ENCODE measurements at regions not wholly inside any gene's neighbourhood (a gene's known extent, or its start where the extent isn't known, plus 50 kb on each side); places are given as distances from the start of the nearest gene placed in this dataset.

DNA sequence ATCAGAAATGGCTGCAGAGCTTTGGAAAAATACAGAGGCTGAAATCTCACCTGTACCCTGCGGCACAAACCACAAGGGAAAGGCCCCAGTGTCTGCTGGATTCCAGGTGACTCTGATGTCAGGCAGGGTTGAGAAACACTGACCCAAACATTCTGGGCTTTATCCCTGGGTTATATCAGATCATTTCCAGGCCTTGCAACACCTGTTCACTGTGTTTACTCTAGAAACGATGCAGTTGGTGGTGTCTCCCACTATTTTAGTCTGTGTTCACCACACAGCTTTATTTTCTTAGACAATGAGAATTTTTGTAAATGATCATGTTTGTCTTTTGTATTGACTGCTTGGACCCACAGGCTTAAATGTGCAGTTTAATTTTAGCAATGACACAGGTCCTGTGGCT is 151.5 kb upstream of the SDK2 start (continued):
- TF ChIP-seq, protein P1, sequence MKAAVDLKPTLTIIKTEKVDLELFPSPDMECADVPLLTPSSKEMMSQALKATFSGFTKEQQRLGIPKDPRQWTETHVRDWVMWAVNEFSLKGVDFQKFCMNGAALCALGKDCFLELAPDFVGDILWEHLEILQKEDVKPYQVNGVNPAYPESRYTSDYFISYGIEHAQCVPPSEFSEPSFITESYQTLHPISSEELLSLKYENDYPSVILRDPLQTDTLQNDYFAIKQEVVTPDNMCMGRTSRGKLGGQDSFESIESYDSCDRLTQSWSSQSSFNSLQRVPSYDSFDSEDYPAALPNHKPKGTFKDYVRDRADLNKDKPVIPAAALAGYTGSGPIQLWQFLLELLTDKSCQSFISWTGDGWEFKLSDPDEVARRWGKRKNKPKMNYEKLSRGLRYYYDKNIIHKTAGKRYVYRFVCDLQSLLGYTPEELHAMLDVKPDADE (CRISPR knock-in tag; IDR thresholded peaks at IDR 0.05), result no peak
- TF ChIP-seq CBX5 (CRISPR knock-in tag; IDR thresholded peaks at IDR 0.05; ENCODE audit: borderline replicate concordance) (0 out of 2 replicates have a peak, but pooled peaks have one; percentile 60), SALL1 (CRISPR knock-in tag; IDR thresholded peaks at IDR 0.05) (peak; percentile 79), NR3C1 (CRISPR knock-in tag; IDR thresholded peaks at IDR 0.05) (no peak), LCORL (IDR thresholded peaks at IDR 0.05) (0 out of 2 replicates have a peak, but pooled peaks have one; percentile 51), LCORL (CRISPR knock-in tag; IDR thresholded peaks at IDR 0.05) (peak; percentile 75), ZNF3 (CRISPR knock-in tag; IDR thresholded peaks at IDR 0.05) (0 out of 2 replicates have a peak, but pooled peaks have one; percentile 62)

DNA sequence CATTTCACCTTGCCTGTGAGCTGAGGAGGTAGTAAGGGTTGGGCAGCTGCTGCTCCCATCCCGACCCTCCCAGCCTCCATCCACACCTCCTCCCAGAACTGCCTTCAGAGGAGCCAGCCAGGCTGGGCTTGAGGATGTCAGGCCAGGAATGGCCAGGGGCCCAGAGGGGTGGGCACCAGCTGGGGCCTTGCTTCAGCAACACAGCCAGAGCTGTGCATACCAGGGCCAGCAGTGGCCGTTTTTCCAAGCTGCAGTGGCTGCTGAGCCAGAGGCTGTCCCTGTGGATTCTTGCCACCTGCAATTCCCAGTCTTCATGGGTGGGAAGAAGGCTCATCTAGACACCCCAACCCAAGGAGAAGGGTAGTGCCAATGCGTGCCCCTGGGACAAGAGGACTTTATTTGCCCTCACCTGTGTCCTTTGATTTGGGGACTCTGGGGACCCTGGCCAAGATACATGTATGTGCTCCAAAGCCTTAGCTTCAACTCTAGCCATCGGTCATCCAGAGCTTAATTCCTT is 153.4 kb upstream of the SDK2 start:
- Histone ChIP-seq H3K9ac (ENCODE audit: insufficient read depth, low read depth, low read length) (peak overlapping the region; percentile 73), H3K36me3 (replicated peaks in 1 of 2; ENCODE audit: control insufficient read depth in 1 of 2, insufficient read depth in 2 of 2, low read length in 2 of 2) (no peaks in the 10 kb centered on the region), H3K27ac (ENCODE audit: extremely low read length, insufficient read depth, low read length) (peak overlapping the region; percentile 97), H3K4me3 (replicated peaks in 1 of 3; ENCODE audit: insufficient read depth in 1 of 3, low read depth in 2 of 3, low read length in 3 of 3) (peak overlapping the region; percentile 18 to 64 (median 23); a peak in 5 of 6 replicates), H2AFZ (ENCODE audit: low read length) (no peak overlapping the region), H3K4me1 (ENCODE audit: insufficient read depth, low read length) (peaks cover 96% of the 10 kb centered on the region), H3K4me2 (ENCODE audit: low read depth, low read length) (peak overlapping the region; percentile 86), H4K20me1 (ENCODE audit: insufficient read depth, low read length) (no peaks in the 10 kb centered on the region), H3K9me3 (ENCODE audit: low read length) (no peaks in the 10 kb centered on the region; the same call in 1 of the 2 replicates), H3K27me3 (ENCODE audit: control insufficient read depth in 1 of 2, insufficient read depth in 2 of 2, low read length in 2 of 2) (no peaks in the 10 kb centered on the region), H3K79me2 (ENCODE audit: insufficient read depth, low read length) (no peaks in the 10 kb centered on the region)
- FAIRE-seq (no peak), ATAC-seq (peak; percentile 68), DNase-seq (ENCODE audit: low spot score) (peak; percentile 50)
- intact Hi-C loops (cut with micrococcal nuclease; ENCODE audit: unreplicated experiment), result loop anchor here (10.0 kb wide), 1 partner anchor 407 kb away; the partner anchor contains the start of gene RPL38
- in situ Hi-C loops (cut with HindIII; ENCODE audit: extremely low pct_ligation_motif_present, low pct_unique_long_range_greater_than_20kb), result loop anchor here (25.0 kb wide), 1 partner anchor 640 kb away; the partner anchor contains the start of gene GPRC5C
- BruUV-seq (replicated peaks), result TSS peak; percentile 97
- ChIA-PET CTCF (ENCODE audit: low intra/inter-chr PET ratio, low total read pairs) (no interaction called here), POLR2A (interaction anchor here (0.9 to 1.5 kb wide), 7 partner anchors 8 to 1075 kb away, joined by 3 to 5 read pairs (median 3); partner anchors contain the start of gene FDXR)
- 0% methylated on average over 4 of the region's 4 CpGs for WGBS (ENCODE audit: low lambda C conversion rate)
- TF ChIP-seq ZNF296 (CRISPR knock-in tag; conservative IDR thresholded peaks at IDR 0.05), result 0 out of 2 replicates have a peak, but pooled peaks have one; percentile 44
- TF ChIP-seq, protein P1 (CRISPR knock-in tag; IDR thresholded peaks at IDR 0.05), result no peak
- TF ChIP-seq MTA1 (CRISPR knock-in tag; IDR thresholded peaks at IDR 0.05; ENCODE audit: borderline replicate concordance), result peak; percentile 46; the same call in 1 of the 2 replicates
- TF ChIP-seq RXRA (CRISPR knock-in tag; IDR thresholded peaks at IDR 0.05), result peak; percentile 58; the same call in 1 of the 2 replicates
- peak; percentile 32; the same call in 1 of the 2 replicates for TF ChIP-seq ZNF607 (CRISPR knock-in tag; IDR thresholded peaks at IDR 0.05; ENCODE audit: borderline replicate concordance)
- no peak for TF ChIP-seq IRF2 (CRISPR knock-in tag; IDR thresholded peaks at IDR 0.05)
- TF ChIP-seq THAP9 (CRISPR knock-in tag; IDR thresholded peaks at IDR 0.05; ENCODE audit: borderline replicate concordance), result peak; percentile 60; the same call in 1 of the 2 replicates
- TF ChIP-seq ZNF782 (CRISPR knock-in tag; IDR thresholded peaks at IDR 0.05; ENCODE audit: borderline replicate concordance), result no peak
- TF ChIP-seq TEAD3 (CRISPR knock-in tag; optimal IDR thresholded peaks at IDR 0.05; ENCODE audit: borderline replicate concordance), result peak; percentile 73
- TF ChIP-seq RARA (CRISPR knock-in tag; IDR thresholded peaks at IDR 0.05), result 0 out of 2 replicates have a peak, but pooled peaks have one; percentile 2
- TF ChIP-seq ZNF891 (CRISPR knock-in tag; IDR thresholded peaks at IDR 0.05), result peak; percentile 29; the same call in 1 of the 2 replicates
- TF ChIP-seq PBX2 (CRISPR knock-in tag; IDR thresholded peaks at IDR 0.05), result no peak

Data from HepG2 (cell line).